DOHH2 (cell line): ENCODE measurements at regions not wholly inside any gene's neighbourhood (a gene's known extent, or its start where the extent isn't known, plus 50 kb on each side); places are given as distances from the start of the nearest gene placed in this dataset.

Experiments
- CTCF ChIP-seq: fragments of 200-600 bp; sonication (generic); IDR thresholded peaks from one replicate; pipeline ENCODE4 v1.5.1; 2014; ENCODE audit warnings: antibody characterized with exemption, mild to moderate bottlenecking, low read depth, low read length; ENCODE audit not compliant: poor library complexity, severe bottlenecking
- EZH2phosphoT487 ChIP-seq: fragments of 200-600 bp; sonication (generic); IDR thresholded peaks from 2 replicates; pipeline ENCODE4 v1.6.1; 2017; ENCODE audit warnings: borderline replicate concordance, mild to moderate bottlenecking, antibody characterized with exemption, low read length, moderate library complexity, mixed read lengths

DNA sequence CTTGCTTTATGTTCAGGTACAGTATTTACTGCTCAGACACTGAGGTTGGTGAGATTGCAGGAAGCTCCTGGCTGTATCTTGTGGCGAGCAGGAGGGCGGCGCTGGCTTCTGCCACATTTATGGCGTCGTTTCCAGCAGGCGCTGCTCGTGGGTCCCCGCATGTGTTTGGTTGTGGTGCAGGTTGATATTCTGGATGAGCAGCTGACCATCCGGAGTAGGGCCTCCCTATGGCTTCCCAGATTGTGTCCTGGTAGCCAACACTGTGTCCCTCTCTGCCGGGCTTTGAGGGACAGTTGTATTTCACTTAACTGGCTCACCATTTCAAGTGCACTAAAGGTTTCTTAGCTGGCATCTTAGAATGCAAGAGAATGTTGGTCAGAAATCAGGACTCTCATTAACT, 386.5 kb upstream of the TPM1 start:
- TF ChIP-seq CTCF = no peak
- no peak for TF ChIP-seq EZH2phosphoT487
